ENCODE measurements at regions not wholly inside any gene's neighbourhood (a gene's known extent, or its start where the extent isn't known, plus 50 kb on each side); places are given as distances from the start of the nearest gene placed in this dataset.

DNA sequence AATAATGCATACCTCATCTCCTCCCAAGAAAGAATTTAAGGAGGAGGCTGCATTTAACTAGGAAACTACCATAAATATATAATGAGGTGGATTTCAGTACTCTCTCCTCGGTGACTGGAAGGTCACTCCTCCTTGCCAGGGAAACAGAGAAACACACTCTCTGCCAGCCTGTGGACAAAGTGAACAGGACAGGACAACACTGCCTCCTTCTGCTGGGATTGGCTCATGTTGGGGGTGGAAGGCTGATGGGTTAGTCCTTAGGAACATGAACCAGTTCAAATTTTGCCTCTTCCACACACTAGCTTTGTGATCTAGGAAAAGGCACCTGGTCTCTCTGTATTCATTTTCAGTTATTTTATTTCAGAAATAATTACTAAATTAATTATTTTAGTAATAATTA, 50.6 kb upstream of the STEAP4 start:
- TF ChIP-seq, protein P1, sequence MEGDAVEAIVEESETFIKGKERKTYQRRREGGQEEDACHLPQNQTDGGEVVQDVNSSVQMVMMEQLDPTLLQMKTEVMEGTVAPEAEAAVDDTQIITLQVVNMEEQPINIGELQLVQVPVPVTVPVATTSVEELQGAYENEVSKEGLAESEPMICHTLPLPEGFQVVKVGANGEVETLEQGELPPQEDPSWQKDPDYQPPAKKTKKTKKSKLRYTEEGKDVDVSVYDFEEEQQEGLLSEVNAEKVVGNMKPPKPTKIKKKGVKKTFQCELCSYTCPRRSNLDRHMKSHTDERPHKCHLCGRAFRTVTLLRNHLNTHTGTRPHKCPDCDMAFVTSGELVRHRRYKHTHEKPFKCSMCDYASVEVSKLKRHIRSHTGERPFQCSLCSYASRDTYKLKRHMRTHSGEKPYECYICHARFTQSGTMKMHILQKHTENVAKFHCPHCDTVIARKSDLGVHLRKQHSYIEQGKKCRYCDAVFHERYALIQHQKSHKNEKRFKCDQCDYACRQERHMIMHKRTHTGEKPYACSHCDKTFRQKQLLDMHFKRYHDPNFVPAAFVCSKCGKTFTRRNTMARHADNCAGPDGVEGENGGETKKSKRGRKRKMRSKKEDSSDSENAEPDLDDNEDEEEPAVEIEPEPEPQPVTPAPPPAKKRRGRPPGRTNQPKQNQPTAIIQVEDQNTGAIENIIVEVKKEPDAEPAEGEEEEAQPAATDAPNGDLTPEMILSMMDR (IDR thresholded peaks at IDR 0.05), result no peak
- no peak for TF ChIP-seq EP300 (IDR thresholded peaks at IDR 0.05)

Measured in ovary (tissue), 3 donors.